Upper lobe of left lung (tissue), 6 donors: ENCODE measurements at regions not wholly inside any gene's neighbourhood (a gene's known extent, or its start where the extent isn't known, plus 50 kb on each side); places are given as distances from the start of the nearest gene placed in this dataset.

Experiments
- ATAC-seq, 2 donors: fragments of 200-7000 bp; cut with Tn5 transposase; one replicate each; pipeline ENCODE4 v1.9.1; 2022; ENCODE audit warnings: mild to moderate bottlenecking in 2 of 2, moderate library complexity in 2 of 2; ENCODE audit not compliant: low FRiP score in 2 of 2
- DNase-seq, 2 donors: peaks; one replicate each; pipeline ENCODE4 v3.0.0-alpha.2; 2019 to 2020
- H3K27ac ChIP-seq, 4 donors: fragments of 200-600 bp; sonication (generic); one replicate each; pipeline ENCODE4 v1.5.1; 2016 to 2019
- H3K27me3 ChIP-seq, 4 donors: fragments of 200-600 bp; sonication (generic); one replicate each; pipeline ENCODE4 v1.5.1; 2017 to 2019
- H3K36me3 ChIP-seq, 4 donors: fragments of 200-600 bp; sonication (generic); one replicate each; pipeline ENCODE4 v1.5.1; 2016 to 2019
- H3K4me1 ChIP-seq, 4 donors: fragments of 200-600 bp; sonication (generic); one replicate each; pipeline ENCODE4 v1.5.1; 2018 to 2019
- H3K4me3 ChIP-seq, 4 donors: fragments of 200-600 bp; sonication (generic); one replicate each; pipeline ENCODE4 v1.5.1; 2017 to 2019; ENCODE audit warnings: mild to moderate bottlenecking in 2 of 4, moderate library complexity in 1 of 4
- H3K9me3 ChIP-seq, 4 donors: fragments of 200-600 bp; sonication (generic); one replicate each; pipeline ENCODE4 v1.5.1; 2018 to 2019
- CTCF ChIP-seq, 6 experiments: fragments of 450-650 bp in 4 of 6; fragments of 200-600 bp in 2 of 6; sonication (generic) in 2 of 6; IDR thresholded peaks; one replicate each; pipeline ENCODE4 v1.5.1; 2016 to 2019; ENCODE audit warnings: antibody characterized with exemption in 6 of 6
- EP300 ChIP-seq, 4 donors: sonication (generic); formaldehyde crosslinking; IDR thresholded peaks; one replicate each; pipeline ENCODE4 v1.5.1; 2017; ENCODE audit warnings: antibody characterized with exemption in 4 of 4, control low read depth in 2 of 4
- POLR2A ChIP-seq, 4 donors: fragments of 450-650 bp; IDR thresholded peaks; one replicate each; pipeline ENCODE4 v1.5.1; 2016 to 2017; ENCODE audit warnings: antibody characterized with exemption in 4 of 4, mild to moderate bottlenecking in 2 of 4
- POLR2AphosphoS5 ChIP-seq, 2 donors: sonication (generic); formaldehyde crosslinking; IDR thresholded peaks; one replicate each; pipeline ENCODE4 v1.5.1; 2017; ENCODE audit warnings: antibody characterized with exemption in 2 of 2
- WGBS, 2 donors: methylation state at CpG; one replicate each; pipeline ENCODE4 v1.1.5; 2017 to 2018; 5-methylcytosine and 5-hydroxymethylcytosine counted together
- donor health status: DM: no; HTN: no; CAD: no; lungs with moderate emphysema.
- donor health status: DM: no; HTN: yes; CAD: no; lungs with severe emphysema.

- Histone ChIP-seq H3K4me3 (no peak overlapping the region), H3K27me3 (no peaks in the 10 kb centered on the region), H3K9me3 (no peaks in the 10 kb centered on the region), H3K4me1 (no peaks in the 10 kb centered on the region), H3K27ac (no peak overlapping the region), H3K36me3 (no peaks in the 10 kb centered on the region)
- TF ChIP-seq CTCF (IDR thresholded peaks at IDR 0.05) (no peak), EP300 (IDR thresholded peaks at IDR 0.05) (no peak), POLR2AphosphoS5 (IDR thresholded peaks at IDR 0.05) (no peak), POLR2A (IDR thresholded peaks at IDR 0.05) (no peak)
- no peak for ATAC-seq
- no peak for DNase-seq
- 76 to 91% methylated on average over 4 of the region's 4 CpGs for WGBS, 2 donors
These were observed 784.0 kb upstream of the SEMA6D start for GRCh38 chr15:46933332-46933731.

GRCh38 chr15:46934851-46935250, 782.5 kb upstream of the SEMA6D start:
- ATAC-seq (no peak), DNase-seq (no peak)
- no peak for TF ChIP-seq POLR2A (IDR thresholded peaks at IDR 0.05)
- no peak for TF ChIP-seq CTCF (IDR thresholded peaks at IDR 0.05)
- no peak for TF ChIP-seq POLR2AphosphoS5 (IDR thresholded peaks at IDR 0.05)
- TF ChIP-seq EP300 (IDR thresholded peaks at IDR 0.05): no peak
- no peak overlapping the region for H3K4me3 ChIP-seq
- H3K4me1 ChIP-seq: no peaks in the 10 kb centered on the region
- no peak overlapping the region for H3K27ac ChIP-seq
- no peaks in the 10 kb centered on the region for H3K9me3 ChIP-seq
- WGBS, 2 donors: 78 to 80% methylated on average over 2 of the region's 2 CpGs
- H3K27me3 ChIP-seq: no peaks in the 10 kb centered on the region
- H3K36me3 ChIP-seq: no peaks in the 10 kb centered on the region

- H3K4me3 ChIP-seq: no peak overlapping the region
- H3K36me3 ChIP-seq: no peaks in the 10 kb centered on the region
- no peak for DNase-seq
- H3K27ac ChIP-seq: no peak overlapping the region
- no peak for TF ChIP-seq POLR2A (IDR thresholded peaks at IDR 0.05)
- TF ChIP-seq POLR2AphosphoS5 (IDR thresholded peaks at IDR 0.05): no peak
- no peak for TF ChIP-seq EP300 (IDR thresholded peaks at IDR 0.05)
- TF ChIP-seq CTCF (IDR thresholded peaks at IDR 0.05): no peak
- WGBS, 2 donors: 41 to 52% methylated on average over 1 of the region's 1 CpG
- no peaks in the 10 kb centered on the region for H3K4me1 ChIP-seq
- no peak for ATAC-seq
- H3K27me3 ChIP-seq: no peaks in the 10 kb centered on the region
- H3K9me3 ChIP-seq: no peaks in the 10 kb centered on the region
These were observed 779.1 kb upstream of the SEMA6D start for GRCh38 chr15:46938169-46938568.

- no peak for TF ChIP-seq CTCF (IDR thresholded peaks at IDR 0.05)
- TF ChIP-seq EP300 (IDR thresholded peaks at IDR 0.05): no peak
- no peak for TF ChIP-seq POLR2AphosphoS5 (IDR thresholded peaks at IDR 0.05)
- no peak for TF ChIP-seq POLR2A (IDR thresholded peaks at IDR 0.05)
- H3K27ac ChIP-seq: no peak overlapping the region
- H3K4me3 ChIP-seq: no peak overlapping the region
- 77 to 79% methylated on average over 1 of the region's 1 CpG for WGBS, 2 donors
- no peak for ATAC-seq
- DNase-seq: no peak
- H3K4me1 ChIP-seq: no peaks in the 10 kb centered on the region
- H3K9me3 ChIP-seq: no peaks in the 10 kb centered on the region
- no peaks in the 10 kb centered on the region for H3K27me3 ChIP-seq
- no peaks in the 10 kb centered on the region for H3K36me3 ChIP-seq
These were observed 776.1 kb upstream of the SEMA6D start for GRCh38 chr15:46941241-46941640.

DNA sequence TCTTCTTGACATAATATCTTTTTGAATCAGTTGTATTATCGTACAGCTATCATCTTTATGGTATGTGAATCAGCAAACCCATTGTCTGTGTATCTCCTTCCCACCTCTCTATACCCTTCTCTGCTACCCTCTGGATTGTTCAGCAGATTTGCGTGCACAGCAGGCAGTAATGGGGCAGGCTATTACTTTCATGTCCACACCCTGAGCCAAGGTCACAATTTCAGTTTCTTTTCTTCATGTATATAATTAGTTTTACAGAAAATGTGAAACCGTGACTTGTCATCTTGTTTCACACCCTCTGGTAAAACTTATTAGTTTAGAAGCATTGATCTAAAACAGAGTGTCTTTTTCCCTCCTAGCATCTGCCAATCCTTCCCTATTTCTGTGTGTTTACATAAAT, 770.4 kb upstream of the SEMA6D start:
- DNase-seq (no peak), ATAC-seq (no peak)
- WGBS, 2 donors: 80 to 89% methylated on average over 3 of the region's 3 CpGs
- no peak overlapping the region for H3K4me3 ChIP-seq
- no peak for TF ChIP-seq EP300 (IDR thresholded peaks at IDR 0.05)
- TF ChIP-seq CTCF (IDR thresholded peaks at IDR 0.05): no peak
- no peak for TF ChIP-seq POLR2AphosphoS5 (IDR thresholded peaks at IDR 0.05)
- TF ChIP-seq POLR2A (IDR thresholded peaks at IDR 0.05): no peak
- H3K27ac ChIP-seq: no peak overlapping the region
- H3K36me3 ChIP-seq: no peaks in the 10 kb centered on the region
- no peaks in the 10 kb centered on the region for H3K27me3 ChIP-seq
- no peaks in the 10 kb centered on the region for H3K4me1 ChIP-seq
- peaks cover 0 to 6% (median 0%) of the 10 kb centered on the region in 4 donors for H3K9me3 ChIP-seq
